NOMO-1 treated with dmso at 0.1 percent for 144 hours (cell line): ENCODE measurements at regions not wholly inside any gene's neighbourhood (a gene's known extent, or its start where the extent isn't known, plus 50 kb on each side); places are given as distances from the start of the nearest gene placed in this dataset.

ENCODE experiments used
- DNase-seq: peaks from one replicate; lab custom pipeline; 2025; ENCODE audit not compliant: unreplicated experiment; lab: John Stamatoyannopoulos, UW

- DNase-seq: no peak
Observed at GRCh38 chr1:207971331-207972219, 60.6 kb upstream of the CD34 start.

GRCh38 chr1:207970329-207971233, 59.7 kb upstream of the CD34 start:
- DNase-seq: no peak

- no peak for DNase-seq
Observed at GRCh38 chr1:207969528-207969927, 58.6 kb upstream of the CD34 start.

- DNase-seq: no peak
Observed at GRCh38 chr1:207968521-207969009, 57.6 kb upstream of the CD34 start.

GRCh38 chr1:207967703-207968102, 56.8 kb upstream of the CD34 start:
- no peak for DNase-seq

GRCh38 chr1:207966521-207966920, 55.6 kb upstream of the CD34 start:
- DNase-seq: no peak

- DNase-seq: no peak
Observed at GRCh38 chr1:207965392-207966387, 54.8 kb upstream of the CD34 start.

- DNase-seq: no peak
Observed at GRCh38 chr1:207964195-207964966, 53.5 kb upstream of the CD34 start.

- DNase-seq: peak; percentile 54
Observed at GRCh38 chr1:207963427-207964194, 52.7 kb upstream of the CD34 start.

- DNase-seq: no peak
Observed at GRCh38 chr1:207962716-207963426, 51.9 kb upstream of the CD34 start.
